GM23338 (cell line): ENCODE measurements at regions not wholly inside any gene's neighbourhood (a gene's known extent, or its start where the extent isn't known, plus 50 kb on each side); places are given as distances from the start of the nearest gene placed in this dataset.

Experiments used
- ATAC-seq: fragments of 200-7000 bp; cut with Tn5 transposase; 3 replicates; pipeline ENCODE4 v1.9.1; 2020
- DNase-seq: peaks from one replicate; pipeline ENCODE4 v3.0.0-alpha.2; 2015; ENCODE audit warnings: low spot score
- H2AFZ ChIP-seq: fragments of 200-600 bp; sonication (generic); 2 replicates; pipeline ENCODE4 v1.8.0; 2016; ENCODE audit warnings: antibody characterized with exemption, mild to moderate bottlenecking, moderate library complexity
- H3F3A ChIP-seq: fragments of 200-600 bp; sonication (generic); replicated peaks from 2 replicates; pipeline ENCODE4 v1.8.0; 2017; ENCODE audit warnings: antibody characterized with exemption, mixed run types, low read depth
- H3K27ac ChIP-seq: fragments of 200-600 bp; sonication (generic); 2 replicates; pipeline ENCODE4 v1.6.1; 2016; ENCODE audit warnings: low read depth
- H3K27me3 ChIP-seq: fragments of 200-600 bp; sonication (generic); 2 replicates; pipeline ENCODE4 v1.8.0; 2016; ENCODE audit warnings: mild to moderate bottlenecking, mixed run types, moderate library complexity; ENCODE audit not compliant: insufficient read depth
- H3K36me3 ChIP-seq: fragments of 200-600 bp; sonication (generic); 2 replicates; pipeline ENCODE4 v1.8.0; 2016; ENCODE audit warnings: mild to moderate bottlenecking; ENCODE audit not compliant: insufficient read depth
- H3K4me1 ChIP-seq: fragments of 200-600 bp; sonication (generic); 2 replicates; pipeline ENCODE4 v1.8.0; 2016; ENCODE audit warnings: mild to moderate bottlenecking, moderate library complexity; ENCODE audit not compliant: insufficient read depth
- H3K4me2 ChIP-seq: fragments of 200-600 bp; sonication (generic); 2 replicates; pipeline ENCODE4 v1.7.1; 2017; ENCODE audit warnings: mixed run types
- H3K4me3 ChIP-seq: fragments of 200-600 bp; sonication (generic); 2 replicates; pipeline ENCODE4 v1.6.1; 2016; ENCODE audit warnings: mixed run types
- H3K79me2 ChIP-seq: fragments of 200-600 bp; sonication (generic); replicated peaks from 2 replicates; pipeline ENCODE4 v1.8.0; 2017; ENCODE audit warnings: mild to moderate bottlenecking; ENCODE audit not compliant: insufficient read depth
- H3K9me2 ChIP-seq: fragments of 200-600 bp; sonication (generic); 2 replicates; pipeline ENCODE4 v1.8.0; 2017; ENCODE audit not compliant: insufficient read depth
- H4K20me1 ChIP-seq: fragments of 200-600 bp; sonication (generic); replicated peaks from 2 replicates; pipeline ENCODE4 v1.8.0; 2017; ENCODE audit warnings: mild to moderate bottlenecking; ENCODE audit not compliant: insufficient read depth
- H3K27ac Mint-ChIP-seq: 2 replicates; pipeline ENCODE4 v1.8.0; 2020; ENCODE audit warnings: inconsistent platforms, mild to moderate bottlenecking, moderate library complexity, mixed read lengths
- H3K27me3 Mint-ChIP-seq: 3 replicates; pipeline ENCODE4 v1.8.0; 2022; ENCODE audit warnings: low read depth, mild to moderate bottlenecking, moderate library complexity, mixed read lengths, inconsistent platforms; ENCODE audit not compliant: insufficient read depth, poor library complexity
- H3K36me3 Mint-ChIP-seq: 3 replicates; pipeline ENCODE4 v1.8.0; 2021; ENCODE audit warnings: low read depth, mild to moderate bottlenecking, inconsistent platforms, moderate library complexity, mixed read lengths
- H3K4me1 Mint-ChIP-seq: 3 replicates; pipeline ENCODE4 v1.8.0; 2020; ENCODE audit warnings: mild to moderate bottlenecking, inconsistent platforms, mixed read lengths
- H3K4me3 Mint-ChIP-seq: 3 replicates; pipeline ENCODE4 v1.8.0; 2021; ENCODE audit warnings: moderate library complexity, mild to moderate bottlenecking, inconsistent platforms, mixed read lengths
- H3K9me3 Mint-ChIP-seq: 3 replicates; pipeline ENCODE4 v1.8.0; 2020; ENCODE audit warnings: moderate library complexity, mild to moderate bottlenecking, inconsistent platforms, mixed read lengths
- CTCF ChIP-seq, 2 experiments: fragments of 200-600 bp in 1 of 2; sonication (generic) in 1 of 2; conservative IDR thresholded peaks; 2 replicates each; pipeline versions ENCODE4 v1.5.1 to v1.6.1; 2016 to 2017; ENCODE audit warnings: antibody characterized with exemption in 2 of 2, low read depth in 2 of 2, mild to moderate bottlenecking in 2 of 2, moderate library complexity in 1 of 2
- NANOG ChIP-seq: IDR thresholded peaks from 2 replicates; pipeline ENCODE4 v1.6.1; 2016; ENCODE audit warnings: antibody characterized with exemption, borderline replicate concordance
- POLR2AphosphoS5 ChIP-seq: IDR thresholded peaks from 2 replicates; pipeline ENCODE4 v1.6.1; 2016; ENCODE audit warnings: antibody characterized with exemption, low read depth
- STAT1 ChIP-seq: IDR thresholded peaks from one replicate; pipeline ENCODE4 v1.6.1; 2016; ENCODE audit warnings: antibody characterized with exemption; ENCODE audit not compliant: unreplicated experiment
- ZNF114 ChIP-seq: fragments of 250-450 bp; sonication (Bioruptor Pico); IDR thresholded peaks from 2 replicates; pipeline ENCODE4 v1.5.0; 2020; ENCODE audit warnings: mild to moderate bottlenecking, moderate library complexity
- ZNF462 ChIP-seq: fragments of 250-450 bp; sonication (Bioruptor Pico); IDR thresholded peaks from 2 replicates; pipeline ENCODE4 v1.5.0; 2020; ENCODE audit warnings: mild to moderate bottlenecking, moderate library complexity

GRCh38 chr2:7748717-7749415 lies 831.7 kb downstream of the RNF144A start (continued):
- no peak for TF ChIP-seq NANOG
- no peak for TF ChIP-seq ZNF114 (CRISPR knock-in tag)
- no peak for TF ChIP-seq CTCF (conservative IDR thresholded peaks at IDR 0.05; ENCODE audit: low read depth in 2 of 2)
- no peak for TF ChIP-seq STAT1

GRCh38 chr2:7749895-7750559 lies 832.8 kb downstream of the RNF144A start:
- Histone ChIP-seq H3F3A (no peaks in the 10 kb centered on the region), H3K27me3 (no peaks in the 10 kb centered on the region), H3K4me2 (no peak overlapping the region), H3K36me3 (no peaks in the 10 kb centered on the region), H3K27ac (no peak overlapping the region), H4K20me1 (no peaks in the 10 kb centered on the region), H3K79me2 (no peaks in the 10 kb centered on the region), H3K4me1 (no peaks in the 10 kb centered on the region), H3K9me2 (no peaks in the 10 kb centered on the region; the same call in 1 of the 2 replicates), H2AFZ (no peak overlapping the region), H3K4me3 (no peak overlapping the region)
- TF ChIP-seq STAT1 (no peak), POLR2AphosphoS5 (no peak), ZNF462 (CRISPR knock-in tag) (no peak), NANOG (no peak)
- peaks cover 15% of the 10 kb centered on the region; the same call in 1 of the 3 replicates for H3K36me3 Mint-ChIP-seq
- no peak for ATAC-seq
- no peak for DNase-seq
- no peaks in the 10 kb centered on the region for H3K27me3 Mint-ChIP-seq
- peaks cover 4% of the 10 kb centered on the region for H3K4me1 Mint-ChIP-seq
- peaks cover 11% of the 10 kb centered on the region for H3K9me3 Mint-ChIP-seq
- H3K4me3 Mint-ChIP-seq: no peak overlapping the region
- H3K27ac Mint-ChIP-seq: no peak overlapping the region
